Uterus (tissue), 2 donors: ENCODE measurements at regions not wholly inside any gene's neighbourhood (a gene's known extent, or its start where the extent isn't known, plus 50 kb on each side); places are given as distances from the start of the nearest gene placed in this dataset.

ENCODE experiments used
- CTCF ChIP-seq, 4 experiments: fragments of 200-600 bp in 2 of 4; fragments of 450-650 bp in 2 of 4; sonication (generic) in 2 of 4; IDR thresholded peaks; one replicate each; pipeline ENCODE4 v1.5.1; 2016 to 2019; ENCODE audit warnings: antibody characterized with exemption in 4 of 4, mild to moderate bottlenecking in 2 of 4, moderate library complexity in 1 of 4
- POLR2A ChIP-seq, 2 donors: fragments of 450-650 bp; IDR thresholded peaks; one replicate each; pipeline ENCODE4 v1.6.1; 2016; ENCODE audit warnings: antibody characterized with exemption in 2 of 2, mild to moderate bottlenecking in 1 of 2, moderate library complexity in 1 of 2

GRCh38 chr4:37770016-37770415, 56.5 kb upstream of the PGM2 start:
- TF ChIP-seq CTCF (IDR thresholded peaks at IDR 0.05): no peak
- no peak for TF ChIP-seq POLR2A (IDR thresholded peaks at IDR 0.05)
